HS-27A (cell line): ENCODE measurements at regions not wholly inside any gene's neighbourhood (a gene's known extent, or its start where the extent isn't known, plus 50 kb on each side); places are given as distances from the start of the nearest gene placed in this dataset.

ENCODE experiments used
- DNase-seq: peaks from one replicate; pipeline ENCODE4 v3.0.0-alpha.2; 2012; ENCODE audit warnings: low read depth, missing footprints

DNA sequence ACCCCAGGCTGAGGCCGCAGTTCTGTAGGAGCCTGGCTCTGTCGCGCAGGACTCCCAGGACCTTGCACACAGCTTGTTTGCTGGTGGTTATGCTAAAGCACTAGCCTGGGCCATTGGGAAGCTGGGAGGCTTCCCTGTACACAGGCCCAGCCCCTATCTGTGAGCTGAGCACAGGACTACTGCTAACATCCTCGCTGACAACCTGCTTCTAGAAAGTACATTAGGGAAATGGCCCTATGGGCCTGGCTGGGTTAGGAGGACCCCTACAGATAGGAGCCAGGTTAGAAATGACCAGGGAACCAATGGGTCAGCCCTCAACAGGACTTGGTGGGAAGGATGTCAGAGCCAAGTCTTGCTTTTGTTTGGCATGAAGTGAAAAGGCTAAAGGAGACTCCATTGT lies 219.4 kb upstream of the LNX1 start:
- DNase-seq = no peak

DNA sequence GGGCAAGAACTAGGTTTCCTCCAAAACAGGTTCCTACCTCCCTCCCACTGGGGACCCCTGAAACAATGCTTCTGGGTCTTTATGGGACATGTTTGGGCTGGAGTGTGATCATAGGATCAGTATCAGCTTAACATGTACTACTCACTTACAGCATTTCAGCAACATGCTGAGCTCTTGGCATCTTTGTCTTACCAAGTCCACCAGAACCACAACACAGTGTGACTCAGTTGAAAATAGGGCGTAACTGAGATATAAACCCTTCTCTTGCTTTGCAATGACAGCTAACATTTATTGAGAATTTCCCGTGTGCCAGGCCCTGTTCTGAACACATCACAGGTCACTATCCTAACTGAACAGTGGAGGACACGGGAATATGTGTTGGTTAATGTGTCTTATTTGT lies 218.5 kb upstream of the LNX1 start:
- DNase-seq = no peak

DNA sequence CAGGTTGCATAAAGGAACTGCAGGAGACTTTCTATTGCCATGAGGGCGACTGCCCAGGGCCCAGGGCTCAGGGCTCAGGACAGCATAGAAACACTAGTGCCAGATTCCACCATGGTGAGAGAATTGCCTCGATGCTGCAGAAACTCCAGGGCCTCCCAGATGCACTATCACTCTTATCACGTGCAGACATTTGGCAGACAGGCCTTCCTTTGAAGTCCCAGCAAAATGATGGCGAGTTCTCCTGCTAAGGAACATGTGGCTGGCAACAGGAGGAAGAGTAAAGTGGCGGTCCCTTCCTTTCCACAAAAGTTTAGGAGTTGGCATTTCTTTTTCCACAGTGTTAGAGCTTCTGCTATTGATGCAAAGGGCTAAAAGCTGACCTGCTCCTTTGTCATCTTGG lies 214.0 kb upstream of the LNX1 start:
- no peak for DNase-seq

DNA sequence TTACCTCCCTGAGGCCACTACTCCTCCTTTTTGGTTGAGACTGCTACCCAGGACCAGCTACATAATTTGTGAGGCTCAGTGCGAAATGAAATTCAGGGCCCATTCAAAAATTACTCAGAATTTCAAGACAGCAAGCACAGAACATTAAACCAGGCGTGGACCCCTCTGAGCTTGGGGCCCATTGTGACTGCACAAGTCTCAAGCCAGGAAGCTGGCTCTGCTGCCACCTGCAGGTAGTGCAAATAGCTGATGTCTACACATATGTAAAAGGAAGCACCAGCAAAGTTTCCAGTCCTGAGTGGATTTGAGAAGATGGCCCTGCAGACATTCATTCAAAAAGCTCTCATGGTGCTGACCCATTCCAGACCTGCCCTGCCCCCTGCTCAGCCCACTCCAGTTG lies 213.4 kb upstream of the LNX1 start:
- DNase-seq = peak; percentile 31

DNA sequence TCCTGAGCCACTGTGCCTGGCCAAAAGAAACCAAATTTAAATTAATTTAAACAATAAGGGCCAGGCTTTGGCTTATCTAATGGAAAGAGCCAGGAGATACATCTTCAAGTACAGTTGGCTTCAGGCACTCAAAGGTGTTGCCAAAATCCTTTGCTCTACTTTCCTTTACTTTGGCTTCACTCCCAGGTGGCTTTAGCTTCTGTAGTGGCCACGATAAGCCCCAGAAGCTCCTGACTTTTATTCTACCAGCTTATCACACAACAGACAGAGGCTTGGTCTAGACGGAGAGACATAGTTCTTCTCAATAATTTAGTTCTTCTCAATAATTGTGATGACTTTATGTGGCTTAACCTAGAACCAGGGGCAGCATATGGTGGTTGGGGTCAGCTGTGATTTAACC lies 211.2 kb upstream of the LNX1 start:
- DNase-seq = no peak

DNA sequence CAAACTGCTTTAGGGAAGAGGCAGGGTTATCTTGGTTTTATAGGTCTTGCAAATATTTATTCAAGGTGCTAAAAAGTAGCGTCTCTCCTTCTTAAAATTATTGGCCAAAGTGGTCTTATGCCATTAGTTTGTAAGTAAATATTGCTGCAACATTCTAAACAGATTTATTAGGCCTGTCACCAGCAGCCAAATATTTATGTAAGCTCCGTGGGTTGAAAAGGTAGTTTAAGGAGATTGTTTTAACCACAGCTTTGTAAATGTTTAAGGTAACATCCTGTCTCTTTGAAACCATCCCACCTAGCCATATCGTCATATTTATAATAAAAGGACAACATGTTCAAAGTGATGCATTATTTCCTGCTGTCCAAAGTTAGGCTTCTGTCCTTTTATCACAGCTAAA lies 210.1 kb upstream of the LNX1 start:
- DNase-seq = no peak

DNA sequence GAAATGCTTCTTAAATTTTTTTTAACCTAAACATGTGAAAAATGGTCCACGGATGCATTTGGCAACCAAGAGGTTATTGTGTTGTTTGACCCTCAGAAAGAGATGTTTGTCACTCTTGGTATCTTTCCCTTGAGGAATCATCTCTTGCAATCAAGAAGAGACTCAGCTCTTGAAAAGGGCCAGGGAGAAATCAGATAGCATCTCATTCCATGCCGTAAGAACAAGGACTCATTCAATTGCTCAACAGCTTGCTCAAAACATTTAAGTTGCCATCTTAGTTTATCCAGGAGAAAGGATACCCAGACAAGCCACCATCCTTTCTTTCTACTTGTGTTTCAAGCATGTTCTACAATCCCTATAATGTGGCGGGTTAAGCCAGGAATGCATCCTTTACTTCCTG lies 209.5 kb upstream of the LNX1 start:
- DNase-seq = no peak

DNA sequence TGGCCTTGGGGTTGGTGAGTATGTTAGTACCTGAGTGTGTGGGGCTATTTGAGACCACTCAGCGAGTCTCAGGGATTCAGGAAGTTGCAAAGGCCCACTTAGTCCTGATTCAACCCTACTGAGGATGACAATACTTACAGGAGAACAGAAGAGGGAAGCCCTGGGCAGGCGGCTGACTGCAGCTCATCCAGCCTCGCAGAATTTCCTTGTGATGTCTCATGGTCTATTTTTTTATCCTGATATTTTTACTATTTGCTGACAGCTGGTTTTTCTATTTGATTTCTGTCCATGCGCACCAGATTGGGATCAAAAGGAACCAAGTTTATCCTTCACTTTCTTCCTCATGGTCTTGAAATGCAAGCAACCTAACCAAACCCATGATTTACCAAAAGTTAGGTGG lies 201.8 kb upstream of the LNX1 start:
- no peak for DNase-seq

DNA sequence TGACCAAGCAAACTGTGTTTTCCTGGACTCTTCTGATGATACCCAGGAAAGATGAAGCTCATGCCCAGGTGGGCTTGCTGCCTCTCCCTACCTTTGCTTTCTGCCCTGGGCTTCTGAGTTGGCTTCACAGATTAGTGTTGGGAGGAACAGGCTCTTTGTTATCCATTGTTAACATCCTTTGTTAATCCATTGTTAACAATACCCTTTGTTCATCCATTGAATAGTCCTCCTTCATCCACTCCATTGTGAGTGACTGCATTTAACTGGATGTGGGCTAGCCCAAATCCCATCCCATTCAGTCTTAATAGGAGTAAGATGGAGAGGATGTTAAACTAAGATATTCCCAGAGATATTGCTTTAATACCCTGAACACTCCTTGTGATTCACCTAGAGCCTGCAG lies 199.0 kb upstream of the LNX1 start:
- DNase-seq = no peak

DNA sequence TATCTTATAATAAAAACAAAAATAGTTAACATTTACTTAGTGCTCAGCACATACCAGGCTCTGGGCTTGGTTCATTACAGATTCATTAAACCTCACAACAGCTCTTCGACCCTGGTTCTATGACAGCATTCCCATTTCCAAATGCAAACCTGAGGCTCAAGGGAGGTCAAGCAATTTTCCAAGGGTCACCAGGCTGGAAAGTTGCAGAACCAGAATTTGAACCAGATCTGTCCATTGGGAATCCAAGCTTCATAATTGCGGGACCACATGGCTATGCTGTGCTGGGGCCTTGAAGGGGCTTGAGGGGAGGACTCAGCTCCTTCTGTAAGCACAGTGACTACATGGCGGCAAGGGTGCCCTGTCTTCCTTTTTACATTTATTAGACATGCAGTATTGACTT lies 197.3 kb upstream of the LNX1 start:
- DNase-seq = no peak

DNA sequence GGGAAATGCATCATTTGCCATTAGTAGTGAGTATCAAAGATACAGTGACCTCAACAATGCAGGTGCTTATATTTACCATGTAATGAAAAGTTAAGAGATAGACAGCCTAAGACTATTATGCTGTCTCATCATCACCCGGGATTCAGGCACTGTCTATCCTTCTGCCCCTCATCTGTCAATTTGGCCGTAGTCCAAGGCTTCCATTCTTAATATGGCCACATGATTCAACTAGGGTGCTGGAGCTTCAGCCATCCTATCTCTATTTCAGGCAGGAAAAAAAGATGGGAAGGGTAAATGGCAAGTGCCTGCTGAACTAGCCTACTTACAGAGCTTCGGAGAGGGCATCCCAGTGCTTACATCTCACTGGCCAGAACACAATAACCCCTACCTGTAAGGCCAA lies 196.7 kb upstream of the LNX1 start:
- DNase-seq = no peak

DNA sequence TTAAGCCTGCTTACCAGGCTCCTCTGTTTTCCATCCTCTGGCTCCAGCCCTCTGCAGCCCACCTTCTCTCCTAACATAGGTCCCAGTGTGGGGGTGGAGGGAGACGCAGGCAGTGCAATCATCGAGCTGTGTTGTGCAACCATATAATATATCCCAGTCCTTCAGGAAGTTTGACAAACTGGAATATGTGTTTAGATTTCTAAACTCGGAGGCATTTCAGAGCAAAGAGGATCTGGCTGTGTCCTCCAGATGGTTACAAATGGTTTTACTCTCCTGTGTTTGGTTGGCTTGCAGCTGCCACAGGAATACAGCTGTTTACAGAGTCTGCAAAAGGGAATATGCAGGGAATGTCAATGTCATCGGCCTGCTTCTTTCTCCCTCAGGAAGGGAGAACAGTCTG lies 195.3 kb upstream of the LNX1 start:
- no peak for DNase-seq

DNA sequence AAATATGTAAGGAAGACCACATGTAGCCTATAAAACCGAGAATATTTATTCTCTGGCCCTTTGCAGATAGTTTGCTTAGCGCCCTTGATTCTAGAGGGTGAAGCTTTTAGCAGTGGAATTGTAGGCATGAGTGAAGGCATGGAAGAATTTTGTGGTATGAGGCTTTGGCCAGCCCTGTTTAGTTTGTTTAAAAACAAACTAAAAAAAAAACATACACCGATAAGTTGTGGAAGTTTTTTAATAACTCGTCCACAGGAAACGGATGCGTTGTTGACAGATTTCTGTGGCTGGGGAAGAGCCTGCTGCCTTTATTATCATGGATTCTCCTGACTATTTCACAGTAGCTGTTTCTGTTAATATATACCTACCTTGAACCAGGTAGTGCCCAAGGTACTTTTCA lies 194.7 kb upstream of the LNX1 start:
- DNase-seq = no peak

DNA sequence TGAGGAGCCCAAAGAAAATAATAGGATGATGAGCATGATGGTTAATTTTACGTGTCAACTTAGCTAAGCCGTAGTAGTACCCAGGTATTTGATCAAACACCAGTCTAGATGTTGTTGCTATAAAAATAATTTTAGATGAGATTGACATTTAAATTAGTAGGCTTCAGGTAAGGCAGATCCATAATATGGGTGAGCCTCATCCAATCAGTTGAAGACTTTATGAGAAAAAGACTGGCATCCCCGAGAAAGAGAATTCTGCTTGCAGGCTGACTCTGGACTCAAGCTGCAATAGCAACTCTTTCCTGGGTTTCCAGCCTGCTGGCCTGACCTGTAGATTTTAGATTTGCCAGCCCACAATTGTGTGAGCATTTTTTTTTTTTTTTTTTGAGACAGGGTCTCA lies 192.8 kb upstream of the LNX1 start:
- no peak for DNase-seq

DNA sequence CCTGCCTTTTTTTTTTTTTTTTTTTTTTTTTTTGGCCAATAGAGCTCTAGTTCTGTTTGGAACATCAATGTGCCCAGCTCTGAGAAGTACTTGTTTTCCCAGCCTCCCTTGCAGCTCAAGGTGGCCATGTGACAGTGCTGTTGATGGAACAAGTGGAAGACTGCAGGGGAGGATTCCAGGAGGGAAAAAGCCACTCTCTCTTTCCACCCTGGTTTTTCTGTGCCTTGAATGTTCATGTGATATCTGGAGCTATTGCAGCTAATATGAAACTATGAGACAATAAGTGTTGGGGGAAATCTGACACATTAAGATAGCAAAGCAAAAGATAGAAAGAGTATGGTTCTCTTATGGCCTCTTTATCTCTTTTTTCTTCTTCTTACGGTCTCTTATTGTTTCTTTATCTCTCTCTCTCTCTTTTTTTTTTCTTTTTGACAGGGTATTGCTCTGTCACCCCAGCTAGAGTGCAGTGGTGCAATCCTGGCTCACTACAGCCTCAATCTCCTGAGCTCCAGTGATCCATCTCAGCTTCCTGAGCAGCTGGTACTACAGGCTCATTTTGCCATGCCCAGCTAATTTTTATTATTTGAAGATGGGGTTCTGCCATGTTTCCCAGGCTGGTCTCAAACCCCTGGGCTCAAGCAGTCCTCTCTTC lies 192.0 kb upstream of the LNX1 start:
- DNase-seq = no peak

DNA sequence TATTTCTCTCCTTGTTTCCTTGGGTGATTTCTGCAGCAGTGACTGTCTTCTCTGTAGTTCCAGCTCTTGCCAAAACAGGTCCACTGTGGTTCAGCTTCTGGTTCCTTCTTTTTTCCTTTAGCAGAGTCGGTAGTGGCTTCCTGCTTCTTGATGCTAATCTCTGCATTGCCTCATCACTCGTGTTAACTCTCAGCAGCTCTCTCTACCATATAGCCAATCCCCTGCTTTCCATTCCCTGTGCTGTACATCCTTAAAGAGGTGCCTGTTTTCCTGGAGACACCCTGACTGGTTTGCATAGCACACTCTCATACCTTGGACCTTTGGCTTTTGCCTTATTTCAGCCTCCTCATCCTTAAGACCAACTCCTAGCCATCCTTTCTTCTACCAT lies 191.2 kb upstream of the LNX1 start:
- no peak for DNase-seq

DNA sequence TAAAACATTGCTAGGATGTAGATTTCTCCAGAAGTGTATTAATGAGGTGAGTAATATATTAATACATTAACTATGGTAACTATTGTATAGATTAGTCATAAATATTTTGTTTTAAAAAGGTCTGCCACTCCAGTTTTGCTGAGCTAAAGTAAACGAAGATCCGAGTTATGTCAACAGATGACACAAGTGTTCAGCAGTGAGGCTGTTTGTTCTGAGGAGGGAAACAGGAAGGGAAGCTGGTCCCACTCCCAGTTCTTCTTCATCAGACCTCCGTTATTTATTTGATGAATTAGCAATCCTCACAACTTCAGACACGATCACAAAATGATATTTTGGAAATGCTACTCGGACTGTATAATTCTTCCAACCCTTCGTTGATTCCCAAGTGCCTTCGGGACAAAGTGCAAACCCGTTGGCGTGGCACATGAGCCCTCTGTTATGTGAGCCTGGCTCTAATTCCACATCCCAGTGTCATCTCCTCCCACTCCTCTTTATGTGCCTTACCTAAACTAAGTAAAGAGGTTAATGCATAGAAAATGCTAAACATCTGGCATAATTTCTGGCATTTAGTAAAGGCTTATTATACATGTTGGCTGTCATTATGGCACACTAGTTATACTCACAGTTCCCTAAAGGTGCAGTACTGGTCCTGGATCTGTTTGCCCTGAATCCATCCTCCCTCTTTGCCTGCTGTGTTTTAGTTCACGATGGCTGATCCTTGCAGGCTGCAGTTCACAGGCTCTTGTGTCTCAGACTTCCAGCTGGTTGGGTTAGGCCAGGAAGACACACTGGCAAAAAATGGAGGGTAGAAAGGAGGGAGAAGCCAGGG lies 190.6 kb upstream of the LNX1 start:
- DNase-seq = no peak

DNA sequence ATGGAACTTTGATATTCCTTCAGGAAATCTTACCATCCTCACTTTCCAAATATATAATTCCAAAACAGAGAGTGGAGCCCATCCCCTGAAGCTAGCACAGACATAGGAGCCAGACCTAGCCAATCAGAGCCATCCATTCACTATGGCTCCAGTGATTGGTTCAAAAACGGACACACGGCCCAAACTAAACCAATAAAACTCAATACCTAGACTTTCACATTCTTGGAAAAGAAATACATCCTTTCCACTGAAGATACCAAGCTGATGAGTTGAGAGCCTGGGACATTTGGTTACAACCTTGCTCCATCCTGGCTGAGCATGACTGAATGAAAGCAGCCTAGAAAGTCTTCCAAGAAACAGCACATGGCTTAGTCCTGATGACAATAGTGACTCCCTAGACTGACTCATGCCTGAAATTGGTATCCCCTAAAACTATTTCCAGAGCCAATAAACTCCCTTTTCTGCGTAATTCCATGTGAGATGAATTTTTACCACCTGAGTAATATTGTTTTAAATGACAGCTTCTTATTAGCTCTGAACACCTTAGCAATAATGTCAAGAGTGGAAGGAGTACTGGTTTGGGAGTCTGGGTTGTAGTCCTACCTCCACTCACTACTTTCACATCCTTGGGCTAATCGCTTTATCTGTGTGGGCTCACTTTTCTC lies 189.6 kb upstream of the LNX1 start:
- DNase-seq = no peak

DNA sequence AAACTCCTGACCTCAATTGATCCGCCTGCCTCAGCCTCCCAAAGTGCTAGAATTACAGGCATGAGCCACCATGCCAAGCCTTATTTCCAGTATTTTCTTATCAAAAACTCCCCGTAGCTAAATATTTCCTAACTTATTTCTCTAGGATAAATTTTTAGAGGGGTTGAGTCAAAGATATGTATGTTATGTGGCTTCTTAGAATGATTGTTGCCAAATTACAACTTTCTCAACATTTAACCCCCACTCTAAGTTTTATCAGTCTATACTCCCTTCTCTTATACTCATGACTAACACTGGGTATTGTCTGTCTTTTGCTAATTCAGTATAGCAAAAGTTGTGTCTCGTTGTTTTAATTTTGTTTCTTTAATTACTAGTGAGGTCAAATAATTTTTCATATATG lies 187.7 kb upstream of the LNX1 start:
- no peak for DNase-seq

DNA sequence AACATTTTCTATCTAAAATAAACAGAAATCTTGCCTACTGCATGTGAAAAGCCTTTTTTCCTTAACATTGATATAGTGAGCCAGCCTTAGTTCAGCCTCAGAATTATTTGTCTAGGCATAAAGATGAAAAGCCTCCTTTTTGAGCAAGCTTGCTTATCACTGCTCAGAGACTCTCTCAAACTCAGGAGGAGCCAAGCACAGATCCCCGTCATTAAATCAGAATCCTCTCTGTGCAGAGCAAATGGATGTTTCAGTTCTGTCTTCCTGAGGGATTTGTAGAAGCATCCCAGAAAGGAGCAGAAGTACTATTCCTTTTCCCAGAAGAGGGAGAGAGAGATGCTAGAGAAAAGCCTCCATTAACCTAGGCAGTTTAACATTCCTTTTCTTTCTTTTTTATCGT lies 186.9 kb upstream of the LNX1 start:
- no peak for DNase-seq

DNA sequence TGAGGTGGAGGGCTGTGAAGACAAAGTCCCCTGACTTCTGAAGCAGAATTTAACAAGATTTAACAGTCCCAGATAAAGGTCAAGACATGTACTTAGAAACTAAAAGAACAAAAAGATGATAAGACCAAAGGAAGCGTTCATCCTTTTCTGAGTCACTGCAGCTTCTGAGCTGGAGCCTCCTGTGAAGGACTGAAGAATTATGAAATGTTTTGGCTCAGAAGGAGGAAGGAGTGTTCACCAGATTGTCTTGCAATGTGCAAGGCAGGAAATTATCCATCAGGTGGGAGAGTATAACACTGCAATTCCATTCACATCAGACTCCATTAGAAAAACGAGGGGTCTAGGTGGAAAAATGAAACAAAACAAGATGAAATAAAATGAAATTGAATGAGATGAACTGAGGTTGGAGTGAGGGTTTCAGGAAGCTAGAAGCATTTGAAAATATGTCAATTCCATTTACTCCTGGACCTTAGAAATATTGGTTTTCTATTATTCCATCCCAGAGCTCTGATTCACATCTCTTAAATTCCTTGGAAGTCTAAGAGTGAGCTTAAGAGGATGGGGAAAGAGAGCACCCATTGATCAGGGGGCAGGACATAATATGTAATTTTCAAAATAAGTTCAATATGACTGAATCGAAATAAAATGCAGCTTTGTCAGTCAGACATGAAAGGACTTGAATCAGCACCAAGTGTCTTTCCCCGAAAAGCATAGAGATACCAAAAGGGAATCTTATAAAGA lies 186.1 kb upstream of the LNX1 start:
- no peak for DNase-seq

DNA sequence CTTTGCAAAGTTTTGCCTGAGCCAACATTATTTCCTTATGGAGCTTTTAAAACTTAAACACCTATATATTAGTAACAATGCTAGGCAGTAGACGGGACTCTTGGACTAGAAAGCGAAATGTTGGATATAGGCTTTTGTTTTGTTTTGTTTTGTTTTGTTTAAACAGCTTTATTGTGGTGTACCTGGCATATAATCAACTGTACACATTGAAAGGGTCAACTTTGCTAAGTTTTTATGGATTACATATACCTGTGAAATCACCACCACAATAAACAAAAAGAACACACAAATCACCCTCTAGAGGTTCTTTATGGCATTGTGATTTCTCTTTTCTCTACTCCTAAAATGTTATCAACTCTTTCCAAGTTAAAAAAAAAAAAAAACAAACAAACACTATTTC lies 184.9 kb upstream of the LNX1 start:
- no peak for DNase-seq

DNA sequence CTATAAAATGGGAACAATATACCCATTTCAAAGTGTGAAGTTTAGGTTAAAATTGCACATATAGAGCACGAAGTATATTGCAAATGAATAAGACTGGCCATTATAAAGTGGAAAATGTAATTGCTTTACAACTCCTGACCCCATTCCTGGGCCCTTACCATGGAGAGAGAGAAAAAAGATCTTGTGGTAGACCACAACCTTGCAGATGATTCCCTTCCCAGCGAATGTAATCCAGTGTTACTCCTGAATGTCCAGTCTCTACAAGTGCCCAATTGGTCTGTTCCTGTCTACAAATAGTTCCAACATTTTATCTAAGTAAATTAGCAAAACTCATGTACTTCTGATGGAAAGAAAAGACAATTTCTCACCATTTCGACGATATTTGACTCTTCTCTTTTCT lies 184.1 kb upstream of the LNX1 start:
- no peak for DNase-seq
